Superior temporal gyrus (tissue), 1 donor: ENCODE measurements at regions not wholly inside any gene's neighbourhood (a gene's known extent, or its start where the extent isn't known, plus 50 kb on each side); places are given as distances from the start of the nearest gene placed in this dataset.

Source experiments
- DNase-seq: peaks from one replicate; pipeline ENCODE4 v3.0.0-alpha.2; 2016; ENCODE audit errors: extremely low spot score

DNA sequence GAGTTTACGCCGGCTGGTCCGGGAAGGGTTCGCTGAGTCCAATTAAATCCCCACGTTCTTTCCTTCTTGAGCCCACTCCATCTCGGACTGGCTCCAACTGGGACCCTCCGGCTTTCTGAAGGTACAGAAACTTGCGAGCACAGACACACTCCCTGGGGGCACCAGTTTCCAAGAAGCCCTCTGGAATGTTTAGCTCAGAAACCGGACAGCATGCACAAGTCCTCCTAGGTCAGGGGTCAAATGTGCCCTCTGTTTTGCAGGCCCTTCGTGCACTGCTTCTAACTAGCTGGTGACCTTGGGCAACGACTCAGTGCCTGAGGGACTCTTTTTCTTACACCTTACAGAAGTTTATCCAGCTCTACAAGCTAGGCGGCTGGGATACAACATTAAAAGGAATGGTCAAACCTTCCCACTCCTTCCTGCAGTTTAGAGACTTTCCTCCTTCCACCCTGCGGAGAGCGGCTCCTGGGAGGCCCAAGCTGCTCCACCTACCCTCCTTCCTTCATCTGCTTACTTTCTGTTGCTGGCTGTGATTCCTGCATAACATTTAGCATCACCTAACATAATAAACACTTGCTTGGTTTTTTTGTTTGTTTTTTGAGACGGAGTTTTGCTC is 275.5 kb downstream of the BCOR start:
- DNase-seq = no peak

DNA sequence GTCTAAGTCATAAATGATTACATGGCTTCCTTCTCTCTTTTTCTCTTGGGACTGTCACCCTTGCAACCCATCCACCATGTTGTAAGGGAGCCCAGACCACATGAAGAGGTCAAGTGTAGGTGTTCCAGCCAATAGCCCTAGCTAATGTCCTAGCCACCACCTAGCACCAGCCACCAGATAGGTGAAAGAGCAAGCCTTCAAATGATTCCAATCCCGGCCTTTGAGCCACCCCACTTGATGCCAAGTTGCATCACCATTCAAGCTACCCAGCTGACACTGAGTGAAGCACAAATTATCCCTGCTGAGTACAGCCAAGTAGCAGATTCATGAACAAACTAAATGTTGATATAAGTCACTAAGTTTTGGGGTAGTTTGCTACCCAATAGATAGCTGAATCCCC is 274.3 kb downstream of the BCOR start:
- DNase-seq = no peak

DNA sequence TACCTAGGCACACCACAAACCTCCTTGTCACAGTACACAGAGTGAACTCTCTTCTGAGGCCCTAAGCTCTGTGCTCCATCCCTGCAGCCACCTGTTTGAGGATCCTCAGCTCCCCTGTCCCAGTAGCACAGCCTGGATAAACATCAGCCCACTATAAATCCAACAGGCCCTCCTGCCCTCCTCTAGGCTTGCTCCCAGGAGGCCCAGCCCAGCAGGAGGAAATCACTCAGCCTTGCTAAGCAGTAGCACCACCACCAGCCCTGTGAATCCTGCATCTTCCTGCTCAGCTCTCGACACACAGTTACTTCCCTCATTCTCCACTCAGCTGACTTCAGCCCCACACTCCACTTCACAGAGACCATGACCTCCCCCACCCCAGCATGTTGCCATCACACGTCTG is 273.9 kb downstream of the BCOR start:
- no peak for DNase-seq

DNA sequence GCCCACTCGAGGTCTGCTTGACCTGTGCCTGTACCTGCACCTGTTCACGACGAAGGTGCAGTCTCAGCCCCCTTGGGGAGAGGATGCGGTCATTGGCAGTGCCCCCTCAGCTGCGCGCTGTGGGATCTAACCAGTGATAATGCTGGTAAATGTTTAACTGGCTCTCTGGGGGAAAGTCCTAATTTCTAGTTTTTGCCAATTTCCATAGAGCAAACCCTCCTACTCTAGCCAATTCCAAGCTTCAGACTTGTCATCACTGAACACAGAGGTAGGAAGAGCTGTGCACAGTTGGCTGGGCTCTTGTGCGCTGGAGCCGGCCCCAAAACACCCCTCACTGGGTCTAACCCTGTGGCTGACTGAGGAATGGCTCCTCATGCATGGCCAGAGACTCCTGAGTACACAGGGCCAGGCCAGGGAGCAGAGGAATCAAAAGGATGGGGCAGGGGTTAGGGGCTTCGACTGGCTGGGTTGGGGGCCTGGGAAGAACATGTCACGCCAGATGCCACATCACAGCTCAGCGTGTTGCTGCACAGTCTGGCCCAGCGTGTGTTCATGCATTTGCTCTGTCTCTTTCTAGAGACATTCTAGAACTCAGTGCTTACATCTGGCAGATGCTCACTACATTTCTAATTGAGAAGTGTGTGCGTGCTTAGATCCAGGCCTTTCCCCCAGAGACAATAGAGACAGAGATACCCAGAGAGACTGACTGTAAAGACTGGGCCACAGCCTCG is 270.8 kb downstream of the BCOR start:
- DNase-seq = no peak

DNA sequence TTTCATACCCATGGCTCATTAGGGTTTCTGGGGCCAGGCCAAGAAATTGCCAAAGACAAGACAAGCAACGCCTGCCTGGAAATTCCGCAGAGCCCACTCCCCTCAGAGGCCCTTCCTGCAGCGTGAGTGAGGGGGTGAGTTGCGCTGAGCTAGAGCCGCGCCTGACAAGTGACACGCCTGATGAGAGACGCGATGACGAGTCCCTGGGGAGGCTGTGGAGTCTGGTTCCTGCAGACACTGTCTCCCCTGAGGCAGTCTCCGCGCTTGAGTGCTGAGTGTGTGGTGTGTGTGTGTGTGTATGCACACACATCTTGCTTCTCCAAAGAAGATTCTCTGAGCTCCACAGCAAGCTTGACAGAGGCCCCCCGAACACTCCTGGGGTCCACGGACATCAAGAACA is 269.8 kb downstream of the BCOR start:
- no peak for DNase-seq

DNA sequence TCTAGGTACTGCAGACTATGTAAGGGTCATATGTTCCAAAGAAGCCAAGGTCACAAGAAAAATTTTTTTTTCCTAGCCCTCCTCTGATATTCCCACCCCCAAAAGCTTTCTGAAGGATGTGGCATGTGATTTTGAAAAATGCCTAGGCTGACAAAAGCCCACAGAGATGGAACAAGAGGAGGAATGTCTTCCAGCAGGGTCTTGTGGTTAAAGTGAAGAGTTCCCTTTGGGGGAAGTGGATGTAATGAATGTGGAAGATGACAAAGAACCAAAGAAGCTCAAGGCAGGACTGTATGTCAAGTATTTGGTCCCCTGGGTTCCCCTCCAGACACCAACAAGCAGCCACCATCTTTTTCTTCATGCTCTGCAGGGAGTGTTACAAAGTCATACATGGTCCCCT is 268.8 kb downstream of the BCOR start:
- DNase-seq = no peak

DNA sequence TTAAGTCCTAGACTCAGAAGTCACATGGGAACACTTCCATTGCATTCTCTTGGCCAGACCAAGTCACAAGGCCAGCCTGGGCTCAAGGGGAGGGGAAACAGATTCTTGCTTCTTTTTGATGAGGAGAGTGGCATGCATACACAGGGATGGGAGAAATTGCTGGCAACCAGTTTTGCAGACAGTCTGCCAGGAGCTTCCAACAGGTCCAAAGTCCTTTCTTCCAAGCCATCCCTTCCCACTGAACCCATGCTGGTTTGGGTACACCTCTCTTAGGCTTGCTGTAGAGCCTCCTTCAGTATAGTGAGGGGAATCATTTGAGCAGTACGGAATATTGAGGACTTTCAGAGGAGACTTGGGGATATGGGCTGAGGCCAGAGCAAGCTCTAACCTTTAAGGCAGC is 267.8 kb downstream of the BCOR start:
- no peak for DNase-seq

DNA sequence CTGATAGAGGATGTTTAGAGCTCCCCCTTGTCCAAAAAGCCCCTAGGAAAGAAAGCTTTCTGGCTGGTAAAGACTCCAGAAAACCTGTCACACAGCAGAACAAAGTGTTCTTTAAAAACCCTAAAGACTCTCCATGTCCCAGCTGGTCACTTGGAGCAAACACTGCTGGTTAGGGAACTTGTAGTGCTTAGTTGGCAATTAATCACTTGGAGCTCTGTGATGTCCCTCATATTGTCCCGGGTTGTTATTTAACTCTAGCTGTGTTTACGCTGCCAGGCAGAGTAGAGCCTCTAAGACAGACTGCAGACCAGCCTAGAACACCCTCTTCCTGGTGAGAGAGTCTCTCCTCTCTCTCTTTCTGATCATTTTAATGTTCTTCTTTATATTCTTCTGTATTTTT is 267.3 kb downstream of the BCOR start:
- DNase-seq = no peak

DNA sequence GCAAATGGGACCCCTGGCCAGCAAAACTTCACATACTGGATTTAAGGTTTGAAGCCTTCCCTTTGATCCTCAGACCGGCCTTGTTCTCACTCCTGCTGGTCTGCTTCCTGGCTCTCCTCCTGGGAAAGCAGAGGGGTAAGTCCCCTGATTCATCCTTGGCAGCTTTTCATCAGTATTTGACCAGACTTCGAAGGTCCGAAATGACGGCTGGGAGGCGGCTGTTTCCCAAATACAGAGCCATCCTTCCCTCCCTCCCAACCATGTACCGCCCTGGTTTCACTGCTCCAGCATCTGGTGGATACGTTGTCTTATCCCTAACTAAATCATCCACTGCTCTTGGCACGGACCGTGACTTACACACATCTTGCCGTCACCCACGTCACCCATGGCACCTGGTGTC is 265.5 kb downstream of the BCOR start:
- no peak for DNase-seq

DNA sequence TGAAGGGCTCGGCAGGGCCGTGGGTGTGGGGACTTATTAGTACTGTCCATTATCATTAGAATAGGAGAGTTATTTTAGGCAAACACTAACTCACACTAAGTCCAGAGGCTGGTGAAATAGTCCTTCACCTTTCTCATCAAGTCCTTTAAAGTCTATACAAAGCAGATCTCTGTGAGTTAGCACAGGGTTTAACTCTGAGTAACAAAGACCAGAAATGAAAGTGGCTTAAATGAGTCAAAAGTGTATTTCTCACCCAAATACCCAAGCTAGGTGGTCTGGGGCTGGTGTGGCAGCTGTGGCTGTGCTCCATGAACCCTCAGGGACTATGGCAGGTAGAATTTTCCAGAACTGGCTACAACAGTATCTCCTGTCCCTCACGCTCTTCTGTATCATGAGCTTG is 263.2 kb downstream of the BCOR start:
- no peak for DNase-seq

DNA sequence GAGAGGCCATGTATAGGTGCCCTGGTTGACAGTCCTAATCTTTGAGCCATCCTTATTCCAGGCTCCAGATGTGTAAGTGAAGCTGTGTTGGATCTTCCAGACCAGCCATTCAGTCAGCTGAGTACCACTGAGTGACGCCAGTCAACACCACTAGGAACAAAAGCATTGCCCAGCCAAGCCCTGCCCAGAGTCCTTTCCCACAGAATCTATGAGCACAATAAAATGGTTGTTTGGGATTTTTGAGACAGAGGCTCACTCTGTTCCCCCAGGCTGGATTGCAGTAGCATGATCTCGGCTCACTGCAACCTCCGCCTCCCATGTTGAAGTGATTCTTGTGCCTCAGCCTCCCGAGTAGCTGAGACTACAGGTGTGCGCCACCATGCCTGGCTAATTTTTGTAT is 262.5 kb downstream of the BCOR start:
- DNase-seq = no peak

DNA sequence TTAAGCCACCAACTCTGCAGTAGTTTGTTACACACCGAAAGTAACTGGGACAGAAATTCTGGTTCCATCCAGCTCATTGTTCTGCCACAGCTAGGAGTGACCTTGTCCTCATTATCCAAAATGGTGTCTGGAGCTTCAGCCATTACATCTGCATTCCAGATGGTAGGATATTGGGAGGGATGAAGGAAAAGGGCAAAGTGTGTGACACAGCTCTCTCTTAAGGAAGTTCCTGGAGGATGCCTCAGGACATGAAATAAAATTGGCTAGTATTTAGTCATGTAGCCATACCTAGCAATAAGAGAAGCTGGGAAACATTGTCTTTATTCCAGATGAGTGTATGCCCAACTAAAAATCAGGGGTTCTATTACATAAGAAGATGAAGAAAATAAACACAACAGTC is 262.0 kb downstream of the BCOR start:
- DNase-seq = no peak

DNA sequence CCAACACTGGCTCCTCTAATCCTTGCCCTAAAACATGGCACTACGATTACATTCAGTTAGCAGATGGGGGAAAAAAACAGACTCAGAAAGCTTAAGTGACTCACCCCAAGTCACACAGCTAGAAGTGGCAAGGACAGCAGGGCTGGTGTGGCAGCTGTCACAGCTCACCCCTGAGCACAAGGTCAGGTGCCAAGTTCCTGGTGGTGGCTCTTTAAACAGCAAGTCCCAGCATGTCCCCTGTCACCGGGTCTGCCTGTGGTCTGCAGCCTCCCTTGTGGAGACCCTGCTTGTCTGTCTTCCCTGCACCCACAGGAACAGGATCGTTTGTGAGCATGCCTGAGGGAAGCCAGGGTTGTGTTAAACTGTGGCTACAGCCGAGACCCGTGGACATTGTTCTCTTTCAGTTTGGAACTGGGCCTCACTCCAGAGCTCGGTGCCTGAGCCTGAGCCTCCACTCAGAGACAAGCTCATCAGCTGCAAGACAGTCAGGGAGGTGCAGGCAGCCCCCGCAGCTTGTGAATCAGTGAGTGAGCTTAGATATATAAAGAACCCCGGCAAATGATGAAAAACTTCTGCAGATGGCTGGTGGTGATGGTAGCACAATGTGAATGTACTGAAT is 260.8 kb downstream of the BCOR start:
- no peak for DNase-seq

DNA sequence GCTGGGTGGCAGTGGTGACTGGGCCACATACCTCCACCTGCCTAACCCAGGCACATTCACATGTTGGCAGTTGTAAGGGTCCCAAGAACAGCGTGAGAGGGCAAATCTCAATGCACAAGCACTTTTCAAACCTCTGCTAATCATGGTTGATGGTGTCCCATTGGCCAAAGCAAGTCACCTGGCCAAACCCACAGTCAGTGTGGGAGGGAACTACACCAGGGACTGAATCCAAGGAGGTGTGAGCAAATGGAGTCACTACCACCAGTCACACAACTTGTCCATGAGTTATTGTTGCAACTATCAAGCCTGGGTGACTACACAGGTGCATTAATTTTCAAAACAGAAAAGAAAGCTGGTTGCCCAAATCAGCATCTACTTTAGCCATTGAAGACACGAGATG is 260.1 kb downstream of the BCOR start:
- no peak for DNase-seq

DNA sequence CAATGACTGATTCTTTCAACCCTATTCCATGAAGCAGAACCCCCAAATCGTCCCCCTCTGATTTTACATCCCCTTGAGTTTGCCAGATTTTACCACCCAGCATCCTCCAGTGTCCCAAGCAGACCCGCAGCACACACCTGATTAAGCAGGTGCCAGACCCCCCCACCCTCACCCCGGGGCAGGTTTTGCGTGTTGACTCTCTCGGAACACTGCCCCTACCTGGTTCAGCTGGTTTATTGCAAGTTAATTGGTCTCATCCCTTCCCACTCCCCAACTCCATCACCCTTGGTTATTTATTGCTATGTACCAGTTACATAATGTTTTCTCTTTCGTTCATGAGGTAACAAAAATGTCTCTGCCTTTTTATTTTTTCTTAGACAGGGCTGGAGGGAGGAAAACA is 258.4 kb downstream of the BCOR start:
- no peak for DNase-seq

DNA sequence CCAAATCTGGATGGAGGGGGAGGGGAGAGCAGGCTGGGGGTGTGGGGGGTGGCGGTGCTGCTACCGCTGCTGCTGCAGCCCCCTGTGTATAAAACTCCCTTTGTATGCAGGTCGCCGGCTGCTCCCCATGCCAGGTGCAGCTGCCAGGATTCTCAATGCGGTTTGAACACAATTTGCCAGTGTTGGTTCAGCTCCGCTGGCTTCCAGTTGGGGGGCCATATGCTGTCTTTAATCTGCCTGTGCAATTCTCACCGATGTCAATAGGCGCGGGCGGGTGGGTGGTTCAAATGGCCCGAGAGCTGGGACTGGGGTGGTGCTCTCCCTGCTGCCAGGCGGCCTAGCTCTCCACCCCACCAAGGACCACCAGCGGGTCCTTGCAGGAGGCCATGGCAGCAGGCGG is 257.6 kb downstream of the BCOR start:
- no peak for DNase-seq

DNA sequence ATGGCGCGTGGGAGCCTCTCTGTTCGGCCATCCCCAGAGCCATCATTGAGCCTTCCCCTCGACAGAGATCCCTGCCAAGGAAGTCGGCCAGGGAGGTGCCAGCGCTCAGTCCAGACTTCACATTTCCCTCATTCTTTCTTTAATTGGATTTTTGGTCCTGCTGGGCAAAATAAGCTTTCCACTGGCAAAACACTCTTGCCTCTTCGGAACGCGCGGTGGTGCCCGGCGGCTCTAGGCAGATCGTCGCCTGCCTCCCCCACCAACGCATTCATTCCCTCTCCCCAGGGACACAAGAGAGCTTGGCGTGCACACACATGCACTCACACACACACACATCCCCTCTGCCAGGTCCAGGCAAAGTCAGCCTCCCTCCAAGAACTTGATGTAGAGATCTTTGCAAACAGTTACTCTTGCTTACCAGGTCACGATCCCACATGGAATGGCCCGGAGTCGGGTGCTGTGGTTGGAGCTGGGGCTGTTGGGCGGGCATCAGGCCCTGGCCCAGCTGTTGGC is 257.1 kb downstream of the BCOR start:
- DNase-seq = no peak

DNA sequence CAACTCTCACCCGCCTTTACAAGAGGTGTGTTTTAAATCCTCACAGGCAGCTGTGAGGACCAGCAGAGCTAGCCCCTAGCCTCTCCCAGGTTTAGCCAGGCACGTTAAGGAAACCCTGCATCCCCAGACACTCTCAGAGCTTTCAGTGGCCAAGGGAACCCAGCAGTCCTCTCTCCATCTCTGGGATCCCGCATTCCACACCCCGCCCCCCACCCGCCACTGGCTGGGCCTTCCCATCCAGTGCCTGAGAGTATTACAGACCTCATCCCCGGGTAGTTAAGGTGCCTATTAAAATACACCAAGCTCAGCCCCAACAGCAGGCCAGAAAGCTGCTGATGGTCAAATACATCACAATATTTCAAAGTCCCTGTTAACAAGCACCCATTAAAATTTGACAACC is 256.2 kb downstream of the BCOR start:
- no peak for DNase-seq

DNA sequence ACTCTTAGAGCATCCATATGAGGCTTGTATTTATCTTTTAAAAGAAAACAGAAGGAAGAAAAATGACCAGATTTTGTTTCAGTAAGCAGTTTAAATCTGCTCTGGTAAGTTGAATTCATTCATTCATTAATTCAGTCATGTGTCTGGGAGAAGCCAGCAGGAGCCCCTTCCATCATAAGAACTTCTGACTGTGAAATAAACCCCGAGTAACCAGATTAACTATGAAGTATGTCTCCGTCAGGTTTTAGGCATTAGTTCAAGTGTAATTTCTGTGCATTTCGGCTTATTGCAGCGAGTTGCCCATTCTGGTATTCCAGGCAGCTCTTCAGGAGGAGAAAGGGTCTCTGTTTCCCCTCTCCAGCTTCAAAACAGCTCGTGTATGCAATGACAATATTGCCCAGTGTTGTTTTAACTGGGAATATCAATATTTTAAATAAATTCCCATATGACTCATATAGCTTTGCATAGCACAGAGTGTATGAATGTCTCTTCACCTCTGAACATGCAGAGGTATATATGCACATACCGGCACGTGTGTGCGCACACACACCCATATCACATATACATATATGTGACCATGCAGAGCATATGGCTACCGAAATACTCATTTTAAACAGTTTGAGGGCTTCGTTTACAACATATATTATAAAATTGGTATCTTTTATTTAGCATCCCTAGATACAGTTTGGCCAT is 255.3 kb downstream of the BCOR start:
- no peak for DNase-seq

DNA sequence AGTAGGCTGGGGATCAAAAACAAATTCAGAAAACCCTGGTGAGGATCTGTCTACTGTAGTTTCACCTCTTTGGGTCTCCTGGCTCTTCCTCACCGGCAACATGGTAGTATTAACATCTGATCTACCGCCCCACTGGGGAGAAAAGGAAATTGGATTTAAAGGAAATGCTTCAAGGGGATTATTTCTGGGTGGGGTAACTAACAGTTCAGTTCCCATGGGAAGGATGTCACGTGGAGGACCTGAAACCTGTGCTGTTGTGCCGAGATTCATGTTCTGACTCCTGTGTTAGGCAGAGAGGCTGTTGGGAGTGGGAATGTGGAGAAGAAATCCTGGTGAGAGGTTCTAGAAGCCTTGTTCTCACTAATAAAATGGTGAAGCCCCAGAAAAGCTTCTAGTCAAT is 254.4 kb downstream of the BCOR start:
- no peak for DNase-seq

DNA sequence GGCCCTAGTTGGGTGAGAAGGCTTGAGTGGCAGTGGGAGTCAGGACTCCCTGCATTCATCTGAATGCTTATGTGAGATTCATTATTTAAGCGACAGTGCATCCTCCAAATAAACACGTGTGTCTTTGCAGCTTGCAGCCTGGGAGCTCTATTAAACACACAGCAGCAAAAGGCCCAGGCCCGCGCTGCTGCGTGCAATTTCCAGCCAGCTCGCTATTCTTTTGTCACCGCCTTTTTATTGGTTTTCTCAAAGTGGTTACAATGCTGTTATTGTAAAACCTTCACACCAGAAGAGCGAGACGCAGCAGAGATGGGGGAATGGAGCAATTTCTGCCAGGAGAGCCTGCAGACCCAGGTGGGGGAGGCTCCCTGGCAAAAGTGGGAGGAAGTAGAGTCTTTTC is 252.5 kb downstream of the BCOR start:
- no peak for DNase-seq

DNA sequence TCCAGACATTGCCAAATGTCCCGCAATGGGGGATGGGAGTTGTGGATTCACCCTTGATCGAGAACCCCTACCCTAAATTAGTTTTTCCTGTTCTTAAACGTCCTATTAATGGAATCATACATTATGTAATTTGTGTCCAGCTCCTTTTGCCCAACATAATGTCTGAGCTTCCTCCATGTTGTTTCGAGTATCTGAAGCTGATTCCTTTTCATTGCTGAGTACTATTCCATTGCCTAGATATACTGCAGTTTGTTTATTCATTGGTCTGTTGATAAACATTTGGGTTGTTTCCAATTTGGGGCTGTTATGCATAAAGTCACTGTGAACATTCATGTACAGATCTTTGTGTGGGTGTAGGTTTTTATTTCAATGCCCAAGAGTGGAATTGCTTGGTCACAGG is 251.3 kb downstream of the BCOR start:
- DNase-seq = no peak

DNA sequence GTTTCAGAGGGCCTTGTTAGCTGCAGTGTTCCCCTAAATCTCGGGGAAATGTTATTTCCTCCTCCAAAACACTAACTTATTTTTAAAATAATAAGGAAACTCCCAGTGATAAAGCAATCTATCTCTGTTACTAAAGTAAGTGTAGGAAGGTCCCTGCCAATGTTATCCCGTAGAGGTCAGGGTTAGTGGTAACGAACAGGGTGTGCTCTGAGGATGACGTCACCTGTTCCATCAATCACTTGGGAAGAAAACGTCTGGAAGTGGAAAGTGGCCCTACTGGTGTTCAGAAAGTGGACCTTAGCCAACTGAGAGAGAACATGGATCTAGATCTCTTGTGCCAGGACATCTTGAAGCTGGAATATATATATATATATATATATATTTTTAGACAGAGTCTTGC is 249.5 kb downstream of the BCOR start:
- DNase-seq = no peak
